Body of pancreas (tissue), 4 donors: ENCODE measurements at regions not wholly inside any gene's neighbourhood (a gene's known extent, or its start where the extent isn't known, plus 50 kb on each side); places are given as distances from the start of the nearest gene placed in this dataset.

Source experiments
- ATAC-seq: fragments of 150-250 bp; one replicate; pipeline ENCODE4 v1.9.1; 2016
- DNase-seq, 4 donors: peaks; one replicate each; pipeline ENCODE4 v3.0.0-alpha.2; 2019
- H3K27ac ChIP-seq, 4 donors: fragments of 200-600 bp; sonication (generic); 1 replicate in 3 of 4; 2 replicates in 1 of 4; pipeline versions ENCODE4 v1.5.1 to v1.6.1; 2016 to 2019; ENCODE audit warnings: mild to moderate bottlenecking in 1 of 4, mixed read lengths in 1 of 4, moderate library complexity in 1 of 4
- H3K27me3 ChIP-seq, 2 donors: fragments of 200-600 bp; sonication (generic); one replicate each; pipeline ENCODE4 v1.6.0; 2016; ENCODE audit warnings: mild to moderate bottlenecking in 1 of 2
- H3K36me3 ChIP-seq, 2 donors: fragments of 200-600 bp; sonication (generic); replicated peaks in 1 of 2; 2 replicates each; pipeline ENCODE4 v1.5.1; 2016; ENCODE audit warnings: low read depth in 2 of 2; ENCODE audit not compliant: insufficient read depth in 1 of 2
- H3K4me1 ChIP-seq: fragments of 200-600 bp; sonication (generic); one replicate; pipeline ENCODE4 v1.6.0; 2016
- H3K4me3 ChIP-seq, 2 donors: fragments of 200-600 bp; sonication (generic); 1 replicate in 1 of 2; 2 replicates in 1 of 2; pipeline ENCODE4 v1.5.1; 2016 to 2019
- H3K9me3 ChIP-seq, 3 donors: fragments of 200-600 bp; sonication (generic); 1 replicate in 2 of 3; 2 replicates in 1 of 3; pipeline ENCODE4 v1.5.1; 2016
- POLR2A ChIP-seq, 3 donors: fragments of 450-650 bp; IDR thresholded peaks; one replicate each; pipeline ENCODE4 v1.6.1; 2016; ENCODE audit warnings: antibody characterized with exemption in 3 of 3, mild to moderate bottlenecking in 2 of 3
- WGBS, 2 donors: methylation state at CpG; one replicate each; pipeline ENCODE4 v1.1.5; 2017; 5-methylcytosine and 5-hydroxymethylcytosine counted together
- intact Hi-C: fragments of 100-400 bp; cut with DNase I; formaldehyde crosslinking; loops from one replicate; pipeline ENCODE4 v1.15.1; 2023
- TF ChIP-seq, protein P1 (sequence below), 7 experiments: fragments of 450-650 bp in 4 of 7; fragments of 200-600 bp in 3 of 7; sonication (generic) in 3 of 7; IDR thresholded peaks; one replicate each; pipeline ENCODE4 v1.5.1; 2016 to 2019; ENCODE audit warnings: antibody characterized with exemption in 7 of 7

DNA sequence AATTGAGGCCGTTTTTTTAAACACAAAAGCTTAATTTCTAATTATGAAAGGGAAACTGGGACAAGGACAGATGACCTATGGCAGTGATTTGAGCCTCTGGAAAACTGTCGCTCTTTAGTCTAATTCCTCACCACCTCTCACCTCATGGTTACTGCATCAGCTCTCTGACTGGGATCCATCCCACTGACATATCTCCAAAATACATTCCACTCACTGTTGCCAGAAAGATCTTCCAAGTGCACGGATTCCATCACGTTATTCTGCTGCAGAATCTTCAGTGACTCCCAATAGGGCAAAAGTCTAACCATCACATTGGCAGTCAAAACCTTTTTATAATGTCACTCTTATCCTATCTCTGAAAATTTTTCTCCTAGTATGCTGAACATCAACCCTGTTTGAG lies 132.3 kb upstream of the MB21D2 start:
- DNase-seq: no peak
- Histone ChIP-seq H3K36me3 (no peaks in the 10 kb centered on the region), H3K27ac (no peak overlapping the region), H3K27me3 (no peaks in the 10 kb centered on the region), H3K9me3 (no peaks in the 10 kb centered on the region), H3K4me3 (no peak overlapping the region), H3K4me1 (no peaks in the 10 kb centered on the region)
- TF ChIP-seq POLR2A (IDR thresholded peaks at IDR 0.05): no peak
- TF ChIP-seq, protein P1, sequence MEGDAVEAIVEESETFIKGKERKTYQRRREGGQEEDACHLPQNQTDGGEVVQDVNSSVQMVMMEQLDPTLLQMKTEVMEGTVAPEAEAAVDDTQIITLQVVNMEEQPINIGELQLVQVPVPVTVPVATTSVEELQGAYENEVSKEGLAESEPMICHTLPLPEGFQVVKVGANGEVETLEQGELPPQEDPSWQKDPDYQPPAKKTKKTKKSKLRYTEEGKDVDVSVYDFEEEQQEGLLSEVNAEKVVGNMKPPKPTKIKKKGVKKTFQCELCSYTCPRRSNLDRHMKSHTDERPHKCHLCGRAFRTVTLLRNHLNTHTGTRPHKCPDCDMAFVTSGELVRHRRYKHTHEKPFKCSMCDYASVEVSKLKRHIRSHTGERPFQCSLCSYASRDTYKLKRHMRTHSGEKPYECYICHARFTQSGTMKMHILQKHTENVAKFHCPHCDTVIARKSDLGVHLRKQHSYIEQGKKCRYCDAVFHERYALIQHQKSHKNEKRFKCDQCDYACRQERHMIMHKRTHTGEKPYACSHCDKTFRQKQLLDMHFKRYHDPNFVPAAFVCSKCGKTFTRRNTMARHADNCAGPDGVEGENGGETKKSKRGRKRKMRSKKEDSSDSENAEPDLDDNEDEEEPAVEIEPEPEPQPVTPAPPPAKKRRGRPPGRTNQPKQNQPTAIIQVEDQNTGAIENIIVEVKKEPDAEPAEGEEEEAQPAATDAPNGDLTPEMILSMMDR (IDR thresholded peaks at IDR 0.05): no peak
- ATAC-seq: no peak
- WGBS, 2 donors: 46 to 64% methylated on average over 4 of the region's 4 CpGs
- intact Hi-C loops: no loop called here

DNA sequence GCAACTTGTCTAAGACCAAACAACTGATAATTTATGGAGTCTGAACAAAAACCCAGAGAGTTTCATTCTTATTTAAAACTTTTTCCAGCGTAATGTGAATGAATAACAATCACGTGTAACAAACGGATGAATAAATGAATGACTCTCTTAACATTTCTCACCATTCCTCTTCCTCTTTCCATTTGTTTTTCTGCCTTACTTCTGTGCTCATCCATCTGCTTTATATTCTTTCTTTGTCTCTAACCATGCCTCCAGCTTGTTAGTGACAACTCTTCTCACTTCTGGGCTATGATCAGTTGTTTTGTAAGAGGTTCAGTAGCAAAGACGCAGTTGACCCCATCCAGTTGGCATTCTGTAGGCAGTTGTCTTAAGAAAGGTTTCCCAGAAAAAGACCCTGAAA lies 133.7 kb upstream of the MB21D2 start:
- no peak for TF ChIP-seq POLR2A (IDR thresholded peaks at IDR 0.05)
- TF ChIP-seq, protein P1 (IDR thresholded peaks at IDR 0.05): no peak
- no peaks in the 10 kb centered on the region for H3K9me3 ChIP-seq
- no peak overlapping the region for H3K4me3 ChIP-seq
- H3K27me3 ChIP-seq: no peaks in the 10 kb centered on the region
- intact Hi-C loops: no loop called here
- WGBS, 2 donors: 76% methylated on average over 4 of the region's 4 CpGs
- no peak overlapping the region for H3K27ac ChIP-seq
- ATAC-seq (no peak), DNase-seq (no peak)
- no peaks in the 10 kb centered on the region for H3K36me3 ChIP-seq
- H3K4me1 ChIP-seq: no peaks in the 10 kb centered on the region

DNA sequence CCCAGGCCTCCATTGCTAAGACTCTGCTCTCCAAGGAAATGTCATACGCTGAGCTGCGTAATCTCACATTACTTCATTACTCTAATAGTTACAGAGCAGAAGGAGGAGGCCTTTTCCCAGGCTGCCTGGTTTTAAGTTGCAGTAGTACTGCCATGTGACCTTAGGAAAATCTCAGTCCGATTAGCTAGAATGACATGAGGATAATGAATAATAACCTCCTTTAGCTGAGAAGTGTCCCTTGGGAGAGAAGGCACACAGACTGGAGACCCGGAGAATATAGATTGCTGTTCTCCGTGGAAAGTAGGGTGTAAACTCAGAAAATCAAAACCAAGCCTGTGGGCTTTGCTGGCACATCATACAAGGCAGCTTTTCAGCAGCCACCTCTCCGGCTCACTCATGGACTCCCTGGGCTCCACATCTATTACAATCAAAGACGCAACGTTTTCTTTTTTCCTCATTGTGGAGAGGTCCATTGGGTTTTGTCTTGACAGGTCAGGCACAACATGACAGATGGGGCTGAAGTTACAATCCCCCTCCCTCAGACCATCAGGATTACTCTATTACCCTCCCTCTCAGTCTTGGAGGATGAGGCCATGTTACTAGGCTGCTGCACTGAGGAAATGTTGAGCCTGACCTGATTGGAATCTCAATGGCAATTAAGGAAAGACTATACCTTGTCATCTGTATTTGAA lies 134.8 kb upstream of the MB21D2 start:
- no peaks in the 10 kb centered on the region for H3K9me3 ChIP-seq
- no peaks in the 10 kb centered on the region for H3K4me1 ChIP-seq
- peak; percentile 30 for ATAC-seq
- 55 to 63% methylated on average over 8 of the region's 8 CpGs for WGBS, 2 donors
- no peaks in the 10 kb centered on the region for H3K27me3 ChIP-seq
- no peak overlapping the region for H3K4me3 ChIP-seq
- DNase-seq: peak in 1 of 4 donors; percentile 2
- intact Hi-C loops: no loop called here
- no peaks in the 10 kb centered on the region for H3K36me3 ChIP-seq
- no peak for TF ChIP-seq POLR2A (IDR thresholded peaks at IDR 0.05)
- TF ChIP-seq, protein P1 (IDR thresholded peaks at IDR 0.05): no peak
- no peak overlapping the region for H3K27ac ChIP-seq

DNA sequence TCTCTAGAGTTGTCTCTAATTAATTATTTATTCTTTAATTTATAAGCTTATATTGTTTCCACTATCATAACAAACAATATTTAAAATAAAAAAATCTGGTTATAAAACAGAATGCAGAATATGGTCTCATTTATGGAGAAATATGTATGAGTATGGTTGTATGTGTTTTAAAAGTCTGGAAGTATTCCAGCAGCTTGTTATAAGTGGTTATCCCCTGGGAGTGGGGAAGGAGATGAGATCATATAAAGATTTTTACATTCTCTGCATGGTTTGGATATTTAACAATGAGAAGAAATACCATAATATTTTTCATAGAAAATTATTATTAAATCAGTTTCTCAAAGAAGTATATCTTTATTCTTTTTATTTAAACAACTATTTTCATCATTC lies 135.4 kb upstream of the MB21D2 start:
- H3K27me3 ChIP-seq: no peaks in the 10 kb centered on the region
- ATAC-seq: no peak
- no peaks in the 10 kb centered on the region for H3K9me3 ChIP-seq
- no peak overlapping the region for H3K4me3 ChIP-seq
- no peaks in the 10 kb centered on the region for H3K4me1 ChIP-seq
- TF ChIP-seq, protein P1 (IDR thresholded peaks at IDR 0.05): no peak
- TF ChIP-seq POLR2A (IDR thresholded peaks at IDR 0.05): no peak
- intact Hi-C loops: no loop called here
- no peak overlapping the region for H3K27ac ChIP-seq
- DNase-seq: no peak
- H3K36me3 ChIP-seq: no peaks in the 10 kb centered on the region

DNA sequence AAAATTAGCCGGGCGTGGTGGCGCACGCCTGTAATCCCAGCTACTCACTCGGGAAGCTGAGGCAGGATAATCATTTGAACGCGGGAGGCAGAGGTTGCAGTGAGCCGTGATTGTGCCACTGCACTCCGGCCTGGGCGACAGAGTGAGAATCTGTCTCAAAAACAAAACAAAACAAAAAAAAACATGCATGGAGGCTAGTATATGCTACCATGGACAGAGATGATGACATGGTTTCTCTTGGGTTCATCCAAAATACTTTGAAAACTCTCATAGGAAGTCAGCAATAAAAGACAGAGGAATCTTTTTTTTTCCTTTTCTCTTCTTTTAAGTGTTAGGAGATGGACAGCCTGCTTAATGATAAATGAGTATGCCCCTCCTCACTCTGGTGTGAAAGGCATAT lies 137.7 kb upstream of the MB21D2 start:
- no peaks in the 10 kb centered on the region for H3K36me3 ChIP-seq
- 66 to 71% methylated on average over 10 of the region's 10 CpGs for WGBS, 2 donors

More for the DNA sequence above, 137.7 kb upstream of the MB21D2 start:
- DNase-seq (no peak), ATAC-seq (no peak)
- H3K27me3 ChIP-seq: no peaks in the 10 kb centered on the region
- no peak overlapping the region for H3K27ac ChIP-seq
- no peak overlapping the region for H3K4me3 ChIP-seq
- no peaks in the 10 kb centered on the region for H3K9me3 ChIP-seq
- TF ChIP-seq, protein P1 (IDR thresholded peaks at IDR 0.05): no peak
- no peak for TF ChIP-seq POLR2A (IDR thresholded peaks at IDR 0.05)
- intact Hi-C loops: no loop called here
- no peaks in the 10 kb centered on the region for H3K4me1 ChIP-seq
